GM18909 (cell line): ENCODE measurements at regions not wholly inside any gene's neighbourhood (a gene's known extent, or its start where the extent isn't known, plus 50 kb on each side); places are given as distances from the start of the nearest gene placed in this dataset.

ENCODE experiments used
- ATAC-seq: cut with Tn5 transposase; IDR thresholded peaks from one replicate; pipeline ENCODE4 v1.9.1; 2021; ENCODE audit warnings: mild to moderate bottlenecking; ENCODE audit not compliant: unreplicated experiment, poor library complexity

DNA sequence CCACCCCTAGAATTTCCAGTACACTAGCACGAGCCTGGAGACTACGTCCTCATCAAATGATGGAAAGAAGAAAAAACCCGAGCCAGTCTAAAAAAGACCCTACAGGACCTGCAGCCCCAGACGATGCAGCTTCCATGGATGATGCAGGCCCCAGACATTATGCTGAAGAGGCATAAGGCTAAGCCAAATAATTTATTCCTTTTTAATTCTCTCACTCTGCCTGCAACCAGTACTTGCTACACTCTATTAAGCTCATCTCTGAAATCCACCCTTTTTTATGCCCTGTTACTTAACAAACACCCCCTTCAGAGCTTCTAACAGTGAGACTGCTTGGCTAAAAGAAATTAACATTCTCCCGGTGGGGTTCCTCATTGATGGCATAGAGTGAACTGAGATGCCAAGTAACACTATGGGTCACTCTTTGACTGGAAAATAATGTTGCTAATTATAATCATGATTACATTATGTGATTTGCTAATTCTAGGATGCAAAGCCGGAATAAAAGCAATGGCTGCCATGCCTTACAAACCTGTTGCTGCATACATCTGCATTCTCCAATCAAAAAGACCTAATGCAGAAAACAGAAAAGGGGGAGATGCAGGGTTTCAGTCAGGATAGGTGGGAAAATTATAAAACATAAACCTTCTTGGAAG, 1462.4 kb downstream of the UQCRFS1 start:
- no peak for ATAC-seq

DNA sequence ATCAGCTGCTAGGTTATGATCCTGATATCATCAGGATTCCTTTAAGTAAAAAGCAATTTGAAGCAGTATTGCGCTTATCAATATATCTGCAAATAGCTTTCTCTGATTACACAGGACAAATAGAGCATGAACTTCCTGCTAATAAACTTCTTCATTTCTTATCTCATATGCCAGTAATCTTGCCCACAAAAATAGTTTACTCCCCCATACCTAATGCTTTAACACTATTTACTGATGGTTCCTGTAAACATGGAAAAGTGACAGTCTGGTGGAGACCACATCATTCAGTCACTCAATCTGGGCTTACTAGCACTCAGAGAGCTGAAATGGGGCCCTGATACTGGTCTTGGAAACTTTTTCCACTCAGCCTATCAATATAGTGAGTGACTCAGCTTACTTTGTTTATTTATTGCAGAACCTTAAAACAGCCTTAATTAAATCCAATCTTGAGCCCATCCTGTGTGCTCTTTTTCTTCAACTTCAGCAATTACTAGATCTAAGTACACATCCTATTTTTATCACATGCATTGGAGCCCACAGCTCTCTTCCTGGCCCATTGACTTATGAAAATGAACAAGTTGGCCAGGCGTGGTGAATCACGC, 1464.3 kb downstream of the UQCRFS1 start:
- ATAC-seq: no peak

DNA sequence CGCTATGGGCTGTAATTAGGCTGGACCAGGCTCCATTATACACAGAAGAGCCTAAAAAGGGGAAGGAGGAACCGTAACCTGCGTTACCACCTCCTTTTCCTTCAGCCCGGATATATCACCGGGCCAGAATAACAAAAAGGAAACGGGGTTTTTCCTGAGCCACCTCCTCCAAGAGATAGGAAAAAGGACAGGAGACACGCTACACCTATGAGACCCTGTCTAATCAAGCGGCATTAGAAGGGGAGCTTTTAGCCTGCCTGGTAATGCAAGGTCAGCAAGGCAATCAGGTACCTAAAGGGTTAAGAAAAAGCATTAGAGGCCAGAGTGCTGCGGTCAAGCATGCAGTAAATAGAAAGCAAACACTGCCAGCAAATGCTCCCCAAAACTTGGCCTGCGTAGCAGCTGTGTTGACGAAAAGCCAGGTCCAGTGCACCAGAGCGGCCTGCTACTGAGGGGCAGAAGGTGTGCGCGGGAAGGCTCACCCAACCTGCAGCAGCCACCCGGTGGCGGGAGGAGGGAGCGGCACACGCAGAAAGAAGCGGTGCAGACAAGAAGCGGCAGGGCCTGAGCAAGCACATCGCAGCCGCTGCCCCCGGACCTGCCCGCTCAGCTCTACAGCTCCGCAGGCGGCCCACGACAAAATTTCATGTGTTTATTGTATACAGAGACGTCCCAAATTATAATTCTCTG, 1466.1 kb downstream of the UQCRFS1 start:
- no peak for ATAC-seq

DNA sequence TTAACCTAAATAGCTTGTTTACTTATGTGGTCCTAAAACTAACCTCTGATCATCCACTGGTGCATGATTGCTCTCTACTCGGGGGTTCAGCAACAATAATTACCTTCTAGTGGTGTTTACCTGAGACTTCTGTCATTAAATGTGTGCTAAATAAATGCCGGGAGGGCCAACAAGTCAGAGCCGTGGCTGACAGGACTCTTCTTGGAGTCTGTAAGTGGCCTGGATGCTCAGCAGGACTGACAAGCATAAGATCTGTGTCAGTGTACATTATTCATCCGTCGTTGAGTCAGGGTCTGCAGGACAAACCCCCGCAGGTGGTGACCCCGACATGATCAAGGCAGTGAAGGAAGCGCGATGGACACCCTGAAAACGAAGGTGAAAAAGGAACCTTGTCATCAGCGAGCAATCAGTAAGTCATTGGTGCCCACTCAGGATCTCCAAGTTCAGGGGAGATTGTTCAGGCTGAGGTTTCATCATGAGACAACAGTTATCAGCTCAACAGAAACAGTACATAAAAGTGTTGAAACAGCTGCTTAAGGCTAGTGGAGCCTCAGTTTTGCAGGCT, 1466.9 kb downstream of the UQCRFS1 start:
- ATAC-seq: no peak

DNA sequence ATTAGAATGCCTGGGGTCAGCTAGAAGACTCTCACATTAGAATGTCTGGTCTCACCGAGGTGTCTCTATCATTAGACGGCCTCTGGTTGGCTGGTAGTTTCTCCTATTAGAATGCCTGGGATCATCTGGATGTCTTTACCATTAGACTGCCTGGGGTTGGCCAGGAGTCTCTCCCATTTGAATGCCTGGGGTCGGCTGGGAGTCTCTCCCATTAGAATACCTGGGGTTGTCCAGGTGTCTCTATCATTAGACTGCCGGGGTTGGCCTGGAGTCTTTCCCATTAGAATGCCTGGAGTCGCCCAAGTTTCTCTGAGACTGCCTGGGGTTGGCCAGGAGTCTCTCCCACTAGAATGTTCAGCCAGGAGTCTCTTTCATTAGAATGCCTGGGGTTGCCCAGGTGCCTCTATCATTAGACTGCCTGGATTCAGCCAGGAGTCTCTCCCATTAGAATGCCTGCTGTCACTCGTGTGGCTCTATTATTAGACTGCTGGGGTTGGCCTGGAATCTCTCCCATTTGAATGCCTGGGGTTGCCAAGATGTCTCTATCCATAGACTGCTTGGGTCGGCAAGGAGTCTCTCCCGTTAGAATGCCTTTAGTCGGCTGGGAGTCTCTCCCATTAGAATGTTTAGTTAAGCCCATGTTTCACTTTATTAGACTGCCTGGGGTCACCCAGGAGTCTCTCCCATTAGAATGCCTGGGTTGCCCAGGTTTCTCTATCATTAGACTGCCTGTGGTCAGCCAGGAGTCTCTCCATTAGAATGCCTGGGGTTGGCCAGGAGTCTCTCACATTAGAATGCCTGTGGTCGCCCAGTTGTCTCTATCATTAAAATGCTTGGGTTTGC, 1467.8 kb downstream of the UQCRFS1 start:
- no peak for ATAC-seq

DNA sequence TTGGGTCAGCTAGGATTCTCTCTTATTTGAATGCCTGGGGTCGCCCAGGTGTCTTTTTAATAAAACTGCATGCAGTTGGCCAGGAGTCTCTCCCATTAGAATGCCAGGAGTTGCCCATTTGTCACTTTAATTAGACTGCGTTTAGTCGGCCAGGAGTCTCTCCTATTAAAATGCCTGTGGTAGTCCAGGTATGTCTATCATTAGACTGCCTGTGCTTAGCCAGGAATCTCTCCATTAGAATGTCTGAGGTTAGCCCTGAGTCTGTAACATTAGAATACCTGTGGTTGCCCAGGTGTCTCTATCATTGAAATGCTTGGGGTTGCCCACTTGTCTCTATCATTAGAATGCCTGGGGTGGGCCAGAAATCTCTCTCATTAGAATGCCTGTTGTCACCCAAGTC, 1470.9 kb downstream of the UQCRFS1 start:
- ATAC-seq: no peak

DNA sequence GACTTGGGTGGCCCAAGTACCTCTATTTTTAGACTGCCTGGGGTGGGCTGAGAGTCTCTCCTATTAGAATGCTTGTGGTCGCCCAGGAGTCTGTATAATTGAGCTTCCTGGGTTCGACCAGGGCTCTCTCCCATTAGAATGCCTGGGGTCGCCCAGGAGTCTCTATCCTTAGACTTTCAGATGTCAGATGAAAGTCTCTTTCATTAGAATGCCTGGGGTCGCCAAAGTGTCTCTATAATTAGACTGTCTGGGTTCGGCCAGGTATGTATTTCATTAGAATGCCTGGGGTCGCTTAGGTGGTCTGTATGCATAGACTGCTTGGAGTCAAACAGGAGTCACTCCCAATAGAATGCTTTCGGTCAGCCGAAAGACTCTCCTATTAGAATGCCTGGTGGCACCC, 1471.7 kb downstream of the UQCRFS1 start:
- no peak for ATAC-seq

DNA sequence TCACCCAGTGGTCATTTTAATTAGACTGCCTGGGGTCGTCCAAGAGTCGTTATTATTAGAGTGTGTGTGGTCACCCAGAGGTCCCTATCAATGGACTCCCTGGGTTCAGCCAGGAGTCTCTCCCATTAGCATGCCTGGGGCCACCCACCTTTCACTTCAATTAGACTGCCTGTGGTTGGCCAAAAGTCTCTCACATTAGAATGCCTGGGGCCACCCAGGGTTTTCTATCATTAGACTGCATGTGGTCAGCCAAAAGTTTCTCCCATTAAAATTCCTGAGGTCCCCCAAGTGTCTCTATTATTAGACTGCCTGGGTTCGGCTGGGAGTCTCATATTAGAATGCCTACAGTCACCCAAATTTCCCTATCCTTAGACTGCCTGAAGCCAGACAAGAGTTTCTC, 1472.6 kb downstream of the UQCRFS1 start:
- ATAC-seq: no peak

DNA sequence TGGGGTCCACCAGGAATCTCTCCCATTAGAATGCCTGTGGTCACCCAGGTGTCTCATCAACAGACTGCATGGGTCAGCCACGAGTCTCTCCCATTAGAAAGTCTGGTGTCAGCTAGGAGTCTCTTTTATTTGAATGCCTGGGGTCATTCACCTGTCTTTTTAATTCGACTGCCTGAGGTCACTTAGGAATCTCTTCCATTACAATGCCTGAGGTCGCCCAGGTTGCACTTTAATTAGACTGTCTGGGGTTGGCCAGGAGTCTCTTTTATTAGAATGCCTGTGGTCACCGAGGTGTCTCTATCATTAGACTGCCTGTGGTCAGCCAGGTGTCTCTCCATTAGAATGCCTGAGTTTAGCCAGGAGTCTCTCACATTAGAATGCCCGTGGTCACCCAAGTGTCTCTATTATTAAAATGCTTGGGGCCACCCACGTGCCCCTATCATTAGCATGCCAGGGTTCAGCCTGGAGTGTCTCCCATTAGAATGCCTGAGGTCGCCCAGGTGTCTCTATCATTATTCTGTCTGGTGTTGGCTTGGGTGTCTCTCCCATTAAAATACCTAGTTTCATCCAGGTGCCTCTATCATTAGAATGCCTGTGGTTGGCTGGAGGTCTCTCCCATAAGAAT, 1474.3 kb downstream of the UQCRFS1 start:
- ATAC-seq: no peak

DNA sequence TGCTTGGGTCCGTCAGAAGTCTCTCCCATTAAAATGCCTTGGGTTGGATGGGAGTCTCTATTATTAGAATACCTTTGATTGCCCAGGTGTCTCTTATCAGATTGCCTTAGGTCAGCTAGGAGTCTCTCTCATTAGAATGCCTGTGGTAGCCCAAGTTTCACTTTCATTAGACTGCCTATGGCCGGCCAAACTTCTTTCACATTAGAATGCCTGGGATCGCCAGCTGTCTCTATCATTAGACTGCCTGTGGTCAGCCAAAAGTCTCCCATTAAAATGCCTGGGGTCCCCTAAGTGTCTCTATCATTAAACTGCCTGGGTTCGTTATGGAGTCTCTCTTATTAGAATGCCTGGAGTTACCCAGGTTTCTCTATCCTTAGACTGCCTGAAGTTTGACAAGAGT, 1476.7 kb downstream of the UQCRFS1 start:
- ATAC-seq: no peak

DNA sequence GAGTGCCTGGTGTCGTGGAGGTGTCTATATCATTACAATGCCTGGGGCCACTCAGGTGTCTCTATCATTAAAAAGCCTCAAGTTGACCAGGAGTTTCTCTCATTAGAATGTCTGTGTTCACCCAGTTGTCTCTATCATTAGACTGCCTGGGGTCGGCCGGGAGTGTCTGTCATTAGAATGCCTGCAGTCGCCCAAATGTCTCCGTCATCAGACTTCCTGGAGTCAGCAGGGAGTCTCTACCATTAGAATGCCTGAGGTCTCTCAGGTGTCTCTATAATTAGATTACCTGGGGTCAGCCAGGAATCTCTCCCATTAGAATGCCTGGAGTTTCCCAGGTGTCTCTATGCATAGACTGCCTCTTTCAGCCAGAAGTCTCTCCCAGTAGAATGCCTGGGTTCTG, 1477.6 kb downstream of the UQCRFS1 start:
- no peak for ATAC-seq

DNA sequence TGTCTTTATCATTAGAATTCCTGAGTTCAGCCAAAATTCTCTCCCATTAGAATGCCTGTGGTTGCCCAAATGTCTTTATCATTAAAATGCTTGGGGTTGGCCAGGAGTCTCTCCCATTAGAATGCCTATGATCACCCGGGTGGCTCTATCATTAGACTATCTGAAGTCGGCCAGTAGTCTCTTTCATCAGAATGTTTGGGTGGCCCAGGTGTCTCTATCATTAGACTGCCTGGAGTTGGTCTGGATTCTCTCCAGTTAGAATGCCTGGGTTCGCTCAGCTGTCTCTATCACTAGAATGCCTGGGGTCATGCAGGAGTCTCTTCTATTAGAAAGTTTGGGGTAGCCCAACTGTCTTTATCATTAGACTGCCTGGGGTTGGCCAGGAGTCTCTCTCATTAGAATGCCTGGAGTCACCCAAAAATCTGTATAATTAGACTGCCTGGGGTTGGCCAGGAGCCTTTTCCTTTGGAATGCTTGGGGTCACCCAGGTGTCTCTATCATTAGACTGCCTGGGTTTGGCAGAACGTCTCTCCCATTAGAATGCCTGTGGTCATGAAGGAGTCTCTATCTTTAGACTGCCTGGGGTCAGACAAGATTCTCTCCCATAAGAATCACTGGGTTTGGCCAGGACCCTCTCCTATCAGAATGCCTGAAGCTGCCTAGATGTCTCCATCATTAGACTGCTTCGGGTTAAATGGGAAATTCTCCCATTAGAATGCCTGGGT, 1478.3 kb downstream of the UQCRFS1 start:
- no peak for ATAC-seq

DNA sequence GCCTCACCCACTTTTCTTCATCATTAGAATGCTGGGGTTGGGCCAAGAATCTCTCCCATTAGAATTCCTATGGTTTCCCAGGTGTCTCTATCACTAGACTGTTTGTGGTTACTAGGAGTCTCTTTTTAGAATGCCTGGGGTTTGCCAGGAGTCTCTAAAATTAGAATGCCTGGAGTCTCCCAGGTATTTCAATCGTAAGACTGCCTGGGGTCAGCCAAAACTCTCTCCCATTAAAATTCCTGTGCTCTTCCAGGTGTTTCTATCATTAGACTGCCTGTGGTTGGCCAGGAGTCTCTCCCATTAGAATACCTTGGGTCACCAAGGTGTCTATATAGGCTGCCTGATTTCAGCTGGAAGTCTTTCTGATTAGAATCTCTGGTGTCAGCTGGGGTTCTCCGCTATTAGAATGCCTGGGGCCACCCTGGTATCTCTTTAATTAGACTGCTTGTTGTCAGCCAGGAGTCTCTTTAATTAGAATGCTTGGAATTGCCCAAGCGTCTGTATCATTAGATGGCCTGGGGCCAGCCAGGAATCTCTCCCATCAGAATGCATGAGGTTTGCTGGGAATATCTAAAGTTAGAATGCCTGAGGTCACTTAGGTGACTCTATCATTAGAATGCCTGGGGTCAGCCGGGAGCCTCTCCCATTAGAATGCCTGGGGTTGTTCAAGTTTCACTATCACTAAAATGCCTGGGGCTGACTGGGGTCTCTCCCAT, 1479.2 kb downstream of the UQCRFS1 start:
- no peak for ATAC-seq

DNA sequence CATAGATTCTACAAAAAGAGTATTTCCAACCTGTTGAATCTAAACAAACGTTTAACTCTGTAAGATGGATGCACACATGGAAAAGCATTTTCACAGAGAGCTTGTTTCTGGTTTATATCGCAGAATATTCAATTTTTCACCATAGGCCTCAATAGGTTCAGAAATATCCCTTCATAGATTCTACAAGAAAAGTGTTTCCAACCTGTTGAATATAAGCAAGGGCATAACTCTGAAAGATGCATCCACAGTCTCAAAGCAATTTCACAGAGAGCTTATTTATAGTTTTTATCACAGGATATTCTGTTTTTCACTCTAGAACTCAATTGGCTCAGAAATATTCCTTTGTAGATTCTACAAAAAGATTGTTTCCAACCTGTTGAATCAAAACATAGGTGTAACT, 1483.6 kb downstream of the UQCRFS1 start:
- no peak for ATAC-seq

DNA sequence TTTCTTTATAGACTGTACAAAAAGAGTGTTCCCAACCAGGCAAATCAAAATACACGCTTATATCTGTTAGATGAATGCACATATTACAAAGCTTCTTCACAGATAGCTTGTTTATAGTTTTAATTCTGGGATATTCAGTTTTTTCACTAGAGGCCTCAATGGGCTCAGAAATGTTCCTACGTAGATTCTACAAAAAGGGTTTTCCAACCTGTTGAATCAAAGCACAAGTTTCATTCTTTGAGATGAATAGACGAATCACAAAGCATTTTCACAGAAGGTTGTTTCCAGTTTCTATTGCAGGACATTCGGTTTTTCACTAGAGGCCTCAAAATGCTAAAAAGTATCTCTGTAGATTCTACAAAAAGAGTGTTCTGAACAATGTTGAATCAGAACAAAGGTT, 1490.3 kb downstream of the UQCRFS1 start:
- no peak for ATAC-seq

DNA sequence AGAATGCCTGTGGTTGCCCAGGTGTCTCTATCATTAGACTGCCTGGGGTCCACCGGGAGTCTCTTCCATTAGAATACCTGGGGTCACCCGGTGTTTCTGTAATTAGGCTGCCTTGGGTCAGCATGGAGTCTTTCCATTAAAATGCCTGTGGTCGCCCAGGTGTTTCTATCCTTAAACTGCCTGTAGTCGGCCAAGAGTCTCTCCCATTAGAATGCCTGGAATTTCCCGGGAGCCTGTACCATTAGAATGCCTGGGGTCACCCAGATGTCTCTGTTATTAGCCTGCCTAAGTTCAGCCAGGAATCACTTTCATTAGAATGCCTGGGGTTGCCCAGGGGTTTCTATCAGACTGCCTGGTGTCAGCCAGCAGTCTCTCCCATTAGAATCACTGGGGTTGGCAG, 1492.8 kb downstream of the UQCRFS1 start:
- ATAC-seq: no peak

DNA sequence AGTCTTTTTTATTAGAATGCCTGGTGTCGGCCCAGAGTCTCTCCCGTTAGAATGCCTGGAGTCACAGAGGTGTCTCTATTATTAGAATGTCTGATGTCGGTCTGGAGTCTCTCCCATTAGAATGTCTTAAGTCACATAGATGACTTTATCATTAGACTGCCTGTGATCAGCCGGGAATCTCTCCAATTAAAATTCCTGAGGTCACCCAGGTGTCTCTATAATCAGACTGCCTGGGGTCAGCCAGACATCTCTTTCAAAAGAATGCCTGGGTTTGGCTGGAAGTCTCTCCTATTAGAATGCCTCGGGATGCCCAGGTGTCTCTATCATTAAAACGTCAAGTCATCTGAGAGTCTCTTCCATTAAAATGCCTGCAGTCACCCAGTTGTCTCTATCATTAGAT, 1493.9 kb downstream of the UQCRFS1 start:
- no peak for ATAC-seq

DNA sequence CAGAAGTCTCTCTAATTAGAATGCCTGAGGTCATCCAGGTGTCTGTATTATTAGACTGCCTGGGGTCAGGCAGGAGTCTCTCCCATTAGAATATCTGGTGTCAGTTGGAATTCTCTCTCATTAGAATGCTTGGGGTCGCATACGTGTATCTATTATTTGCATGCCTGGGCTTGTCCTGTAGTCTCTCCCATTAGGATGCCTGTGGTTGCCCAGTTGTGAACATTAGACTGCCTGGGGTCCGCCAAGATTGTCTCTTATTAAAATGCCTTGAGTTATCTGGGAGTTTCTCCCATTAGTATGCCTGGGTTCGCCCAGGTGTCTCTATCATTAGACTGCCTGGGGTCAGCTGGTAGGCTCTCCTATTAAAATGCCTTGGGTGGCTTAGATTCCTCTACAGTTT, 1494.7 kb downstream of the UQCRFS1 start:
- ATAC-seq: no peak

DNA sequence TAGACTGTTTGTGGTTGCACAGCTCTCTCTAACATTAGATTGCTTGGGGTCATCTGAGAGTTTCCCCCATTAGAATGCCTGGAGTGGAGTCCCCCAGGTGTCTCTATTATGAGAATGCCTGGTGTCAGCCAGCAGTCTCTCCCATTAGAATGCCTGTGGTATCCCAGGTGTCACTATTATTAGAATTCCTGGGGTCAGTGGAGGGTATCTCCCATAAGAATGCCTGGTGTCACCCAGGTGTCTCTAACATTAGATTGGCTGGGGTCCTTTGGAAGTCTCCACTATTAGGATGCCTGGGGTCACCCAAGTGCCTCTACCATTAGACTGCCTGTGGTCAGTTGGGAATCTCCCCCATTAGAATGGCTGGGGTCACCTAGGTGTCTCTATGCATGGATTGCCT, 1495.1 kb downstream of the UQCRFS1 start:
- no peak for ATAC-seq
